GM10266 (cell line): ENCODE measurements at regions not wholly inside any gene's neighbourhood (a gene's known extent, or its start where the extent isn't known, plus 50 kb on each side); places are given as distances from the start of the nearest gene placed in this dataset.

Source experiments
- DNase-seq: peaks from one replicate; pipeline ENCODE4 v3.0.0; 2012; ENCODE audit errors: extremely low spot score
- CTCF ChIP-seq: IDR thresholded peaks from 2 replicates; pipeline ENCODE4 v1.5.1; 2012; ENCODE audit warnings: mild to moderate bottlenecking, low read depth; ENCODE audit not compliant: control insufficient read depth, insufficient read depth; ENCODE audit errors: missing control alignments

- DNase-seq = no peak
- no peak for TF ChIP-seq CTCF
Observed at GRCh38 chr14:49194067-49194466, 392.1 kb downstream of the RPS29 start.

- TF ChIP-seq CTCF = no peak
- DNase-seq = peak; percentile 3
Observed at GRCh38 chr14:49193332-49194065, 392.7 kb downstream of the RPS29 start.

GRCh38 chr14:49191380-49191779, 394.8 kb downstream of the RPS29 start:
- TF ChIP-seq CTCF = no peak
- DNase-seq = no peak

- TF ChIP-seq CTCF = no peak
- no peak for DNase-seq
Observed at GRCh38 chr14:49189375-49189774, 396.8 kb downstream of the RPS29 start.

GRCh38 chr14:49187799-49188198, 398.4 kb downstream of the RPS29 start:
- no peak for DNase-seq
- TF ChIP-seq CTCF = no peak

GRCh38 chr14:49173765-49174373, 412.3 kb downstream of the RPS29 start:
- TF ChIP-seq CTCF = peak; percentile 77
- DNase-seq = peak; percentile 19

GRCh38 chr14:49164074-49164473, 422.1 kb downstream of the RPS29 start:
- no peak for DNase-seq
- TF ChIP-seq CTCF = no peak
